Renal cortical epithelial cell (primary cell): ENCODE measurements at regions not wholly inside any gene's neighbourhood (a gene's known extent, or its start where the extent isn't known, plus 50 kb on each side); places are given as distances from the start of the nearest gene placed in this dataset.

ENCODE experiments used
- DNase-seq: peaks from one replicate; pipeline ENCODE4 v3.0.0-alpha.2; 2011; ENCODE audit warnings: low read depth

DNA sequence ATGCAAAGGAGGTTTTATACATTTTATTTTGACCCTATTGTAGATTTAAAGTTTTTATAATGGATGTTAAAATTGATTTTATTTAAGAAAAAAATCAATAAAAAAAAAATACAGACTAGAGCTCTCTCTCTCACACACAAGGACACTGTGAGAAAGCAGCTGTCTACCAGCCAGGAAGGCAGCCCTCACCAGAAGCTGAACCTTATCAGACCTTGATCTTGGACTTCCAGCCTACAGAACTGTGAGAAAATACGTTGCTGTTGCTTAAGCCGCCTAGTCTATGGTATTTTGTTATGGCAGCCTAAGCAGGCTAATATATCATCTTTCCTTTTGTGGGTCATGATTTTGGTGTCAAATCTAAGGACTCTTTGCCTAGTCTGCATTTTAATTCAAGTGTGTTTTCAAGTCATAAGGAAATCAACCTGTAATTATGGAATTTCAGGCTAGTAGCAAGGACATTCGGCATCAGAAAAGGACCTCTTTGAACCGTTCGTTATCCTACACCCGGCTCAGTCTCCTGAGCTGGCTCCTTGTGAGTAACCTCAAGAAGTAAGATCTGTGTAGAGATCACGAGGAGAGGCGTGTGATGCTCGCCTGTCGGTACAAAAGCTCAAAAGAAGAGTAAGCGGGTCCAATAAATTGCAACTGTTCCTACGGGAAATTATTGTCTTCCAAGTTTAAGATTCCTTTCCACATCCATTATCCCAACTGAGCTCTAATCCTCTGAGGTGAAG, 98.2 kb downstream of the PDCL3 start:
- DNase-seq = no peak

DNA sequence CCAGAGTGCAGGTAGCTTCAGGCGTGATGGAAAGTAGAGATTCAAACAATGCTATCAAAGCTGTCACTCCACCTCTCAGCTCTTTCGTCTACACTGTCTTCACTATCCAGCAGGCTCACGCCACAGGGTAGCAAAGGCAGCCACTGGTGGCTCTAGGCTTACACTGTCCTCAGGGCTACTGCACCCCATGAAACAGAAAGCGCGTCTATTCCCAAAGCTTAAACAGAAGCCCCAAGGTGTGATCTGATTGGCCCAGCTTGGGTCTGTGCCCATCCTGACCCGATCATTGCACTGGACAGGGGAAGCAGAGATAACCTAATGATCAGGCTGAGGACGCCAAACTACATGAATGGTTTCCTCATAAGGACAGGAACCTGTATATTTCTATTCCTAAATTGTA, 100.1 kb downstream of the PDCL3 start:
- no peak for DNase-seq

DNA sequence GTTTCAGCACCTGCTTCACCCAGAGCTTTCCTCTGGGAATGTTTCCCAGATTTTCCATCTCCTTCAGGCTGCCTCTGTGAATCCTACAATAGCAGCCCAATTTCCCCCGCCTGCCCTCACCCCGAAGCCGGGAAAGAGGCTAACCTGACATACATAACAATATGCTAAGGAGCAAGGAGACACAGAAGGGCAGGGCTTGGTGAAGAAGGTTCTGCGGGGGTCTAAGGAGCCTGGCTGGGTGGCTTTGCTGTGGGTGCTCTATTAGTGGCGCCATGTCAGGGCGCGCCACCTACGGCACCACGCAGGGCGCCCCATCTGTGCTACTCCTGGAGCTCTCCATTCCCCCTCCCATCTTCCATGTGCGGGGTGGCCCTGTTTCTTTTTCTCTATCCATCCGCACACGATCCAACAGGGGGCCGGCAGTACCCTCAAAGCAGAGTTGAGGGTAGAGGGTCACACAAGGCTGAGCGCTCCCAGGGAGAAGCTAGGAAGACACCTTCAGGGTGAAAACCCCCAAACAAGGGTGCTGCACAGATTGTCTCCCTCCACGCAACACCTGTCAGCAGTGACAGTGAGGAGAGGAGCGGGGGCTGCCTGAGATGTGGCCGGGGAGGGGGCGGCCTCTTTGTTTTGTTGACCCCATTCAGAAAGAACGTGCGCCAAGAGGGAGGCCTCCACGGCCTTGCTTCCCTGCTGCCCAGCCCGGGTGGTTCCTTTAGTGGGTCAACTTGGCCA, 101.4 kb downstream of the PDCL3 start:
- DNase-seq = no peak

DNA sequence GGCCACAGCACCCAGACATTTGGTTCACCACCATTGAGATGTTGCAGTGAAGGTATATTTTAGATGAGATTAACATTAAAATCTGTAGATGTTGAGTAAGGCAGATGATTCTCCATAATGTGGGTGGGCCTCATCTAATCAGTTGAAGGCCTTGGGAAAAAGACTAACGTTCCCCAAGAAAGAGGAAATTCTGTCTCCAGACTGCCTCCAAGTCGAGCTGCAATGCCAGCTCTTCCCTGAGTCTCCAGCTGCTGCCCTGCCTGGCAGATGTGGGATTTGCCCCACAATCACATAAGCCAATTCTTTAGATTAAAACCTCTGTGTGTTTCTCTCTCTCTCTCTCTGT, 101.9 kb downstream of the PDCL3 start:
- DNase-seq = no peak

DNA sequence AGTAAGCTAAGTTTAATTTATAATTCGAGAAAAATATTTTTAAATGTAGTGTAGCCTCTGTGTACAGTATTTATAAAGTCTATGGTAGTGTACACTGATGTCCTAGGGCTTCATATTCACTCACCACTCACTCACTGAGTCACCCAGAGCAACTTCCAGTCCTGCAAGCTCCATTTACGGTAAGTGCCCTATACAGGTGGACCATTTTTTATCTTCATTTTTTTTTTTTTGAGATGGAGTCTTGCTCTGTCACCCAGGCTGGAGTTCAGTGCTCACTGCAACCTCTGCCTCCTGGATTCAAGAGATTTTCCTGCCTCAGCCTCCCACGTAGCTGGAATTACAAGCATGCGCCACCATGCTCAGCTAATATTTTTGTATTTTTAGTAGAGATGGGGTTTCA, 104.2 kb downstream of the PDCL3 start:
- no peak for DNase-seq

DNA sequence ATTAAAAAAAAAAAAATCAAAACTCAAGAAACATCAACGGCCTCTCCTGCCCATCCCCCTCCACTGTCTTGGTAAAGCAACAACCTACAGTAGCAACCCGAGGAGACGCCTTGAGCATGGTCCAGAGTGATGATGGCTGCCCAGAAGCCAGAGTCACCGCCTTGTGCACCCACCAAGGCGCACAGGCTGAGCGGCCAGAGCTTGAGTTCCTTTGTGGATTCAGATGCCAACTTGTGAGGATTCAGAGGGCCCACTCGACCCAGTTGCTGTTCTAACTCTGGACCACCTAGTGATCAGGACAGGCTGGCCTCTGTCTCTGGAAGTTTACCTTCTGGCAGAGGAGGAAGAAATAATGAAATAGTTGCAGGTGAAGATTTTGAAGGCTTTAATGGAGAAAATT, 105.0 kb downstream of the PDCL3 start:
- DNase-seq = no peak

DNA sequence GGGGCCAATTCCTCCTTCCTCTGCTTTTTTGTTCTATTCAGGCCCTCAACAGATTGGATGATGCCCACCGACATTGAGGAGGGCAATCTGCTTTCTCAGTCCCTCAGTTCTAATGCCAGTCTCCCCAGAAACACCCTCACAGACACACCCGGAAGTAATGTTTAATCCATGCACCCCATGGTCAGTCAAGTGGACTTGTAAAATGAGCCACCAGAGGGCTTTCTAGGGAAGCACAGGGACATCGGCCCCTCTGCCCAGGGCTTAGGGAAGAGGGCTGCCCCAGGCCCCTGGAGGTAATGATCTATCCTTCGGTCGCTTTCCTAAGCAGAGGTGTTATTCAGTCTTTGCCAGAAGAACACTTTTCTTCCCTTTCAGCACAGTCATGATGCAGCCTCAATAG, 107.4 kb downstream of the PDCL3 start:
- DNase-seq = no peak

DNA sequence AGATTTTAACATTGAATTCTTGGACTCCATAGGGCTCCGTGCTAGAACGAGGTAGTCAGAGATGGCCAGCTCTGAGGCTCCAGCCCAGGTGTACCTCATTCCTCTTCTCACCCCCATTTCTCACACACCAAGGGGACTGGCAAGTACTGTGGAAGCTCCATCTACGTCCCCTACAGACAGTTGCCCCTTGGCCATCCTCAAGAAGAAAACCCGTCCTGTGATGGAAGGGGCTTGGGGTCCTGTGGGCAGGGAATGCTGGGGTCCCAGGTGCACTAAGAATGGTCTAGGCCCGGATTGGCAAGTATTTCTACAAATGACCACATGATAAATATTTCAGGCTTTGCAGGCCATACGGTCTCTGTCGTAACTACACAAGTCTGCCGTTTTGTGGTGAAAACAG, 110.3 kb downstream of the PDCL3 start:
- no peak for DNase-seq

DNA sequence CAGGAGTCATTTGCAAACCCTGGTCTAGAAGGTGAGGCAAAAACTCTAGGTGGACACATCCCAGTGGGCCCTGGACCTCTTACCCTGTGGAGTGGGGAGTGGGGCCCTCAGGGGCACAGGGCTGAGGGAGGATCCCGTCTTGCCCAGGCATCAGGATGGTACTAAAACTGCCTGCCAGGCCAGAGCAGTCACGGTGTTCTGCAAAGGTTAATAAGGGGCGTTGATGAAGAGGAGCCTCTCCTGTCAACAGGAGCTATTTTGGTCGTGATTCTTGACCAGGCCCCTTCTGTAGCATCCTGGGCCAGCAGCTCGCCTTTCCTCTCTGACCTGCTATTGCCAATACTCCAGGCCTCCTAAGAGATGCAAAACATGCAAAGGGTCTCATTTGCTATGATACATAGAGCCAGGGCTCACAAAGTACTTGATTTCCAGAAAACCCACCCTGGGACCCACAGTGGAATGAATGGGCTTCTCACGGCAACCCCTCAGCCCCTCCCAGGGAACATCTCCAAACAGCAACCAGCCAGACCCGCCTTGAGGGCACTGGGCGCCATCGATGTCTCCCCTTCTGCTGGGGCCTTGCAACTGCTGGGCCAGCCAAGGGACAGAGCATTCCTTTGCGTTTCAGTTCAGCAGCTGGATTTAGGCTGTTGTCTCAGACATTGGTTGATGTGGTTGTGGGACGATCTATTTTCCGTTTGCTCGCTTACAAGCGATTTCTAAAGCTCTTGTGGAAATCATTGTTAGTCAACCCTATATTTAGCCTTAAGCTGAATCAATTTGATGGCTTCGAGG, 111.1 kb downstream of the PDCL3 start:
- no peak for DNase-seq

DNA sequence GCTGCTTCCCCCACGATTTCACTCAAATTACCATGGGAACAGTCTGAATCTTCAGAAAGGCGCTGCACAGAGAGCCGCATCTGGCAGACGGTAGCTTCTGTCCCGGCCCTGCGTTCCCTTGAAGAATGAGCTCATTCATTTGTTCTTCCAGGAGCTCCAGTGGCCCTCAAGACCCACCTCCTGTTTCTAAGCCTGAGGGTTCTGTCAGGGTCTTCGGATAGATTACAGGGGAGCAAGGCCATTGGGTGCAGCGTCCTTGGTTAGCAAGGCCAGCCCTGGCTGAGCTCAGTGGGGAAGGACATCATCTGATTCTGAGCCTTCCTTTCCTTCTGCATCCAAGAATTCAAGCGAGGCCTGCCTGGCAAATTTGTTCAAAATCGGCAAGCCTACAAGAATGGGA, 111.9 kb downstream of the PDCL3 start:
- DNase-seq = no peak

DNA sequence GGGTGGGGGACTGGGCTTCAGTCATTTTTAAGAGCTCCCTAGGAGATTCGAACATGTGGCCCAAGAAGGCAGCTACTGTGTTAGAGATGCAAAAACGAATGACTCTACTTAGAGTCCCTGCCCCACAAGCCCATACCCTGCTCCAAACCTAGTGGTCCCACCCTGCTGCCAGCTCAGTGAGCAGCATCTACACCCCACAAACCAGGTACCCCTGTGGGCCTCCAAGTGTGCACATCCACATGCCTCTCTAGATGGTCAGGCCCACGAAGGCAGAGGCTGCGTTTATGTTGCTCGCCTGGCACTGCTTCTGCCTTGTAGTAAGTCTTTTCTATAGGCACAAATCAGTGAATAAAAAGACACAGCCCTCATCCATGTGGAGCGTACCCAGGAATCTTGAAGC, 112.6 kb downstream of the PDCL3 start:
- DNase-seq = no peak

DNA sequence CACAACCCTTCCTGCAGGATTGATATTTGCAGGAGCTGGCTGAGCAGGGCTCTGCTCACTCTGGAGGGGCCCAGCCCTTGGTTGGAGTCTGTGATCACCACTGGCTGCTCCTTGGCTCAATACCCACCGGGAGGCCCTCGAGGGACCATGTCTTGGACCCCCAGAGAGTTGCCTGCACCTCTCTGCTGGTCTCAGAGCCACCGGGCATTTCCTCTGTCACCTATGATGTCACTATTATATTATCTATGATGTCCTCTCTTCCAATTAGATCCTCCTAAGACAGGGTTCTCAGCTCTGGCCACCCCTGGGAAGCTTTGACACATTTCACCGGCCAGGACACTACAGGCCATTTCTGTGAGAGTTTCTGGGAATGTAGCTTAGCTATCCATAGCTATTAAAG, 113.1 kb downstream of the PDCL3 start:
- no peak for DNase-seq

DNA sequence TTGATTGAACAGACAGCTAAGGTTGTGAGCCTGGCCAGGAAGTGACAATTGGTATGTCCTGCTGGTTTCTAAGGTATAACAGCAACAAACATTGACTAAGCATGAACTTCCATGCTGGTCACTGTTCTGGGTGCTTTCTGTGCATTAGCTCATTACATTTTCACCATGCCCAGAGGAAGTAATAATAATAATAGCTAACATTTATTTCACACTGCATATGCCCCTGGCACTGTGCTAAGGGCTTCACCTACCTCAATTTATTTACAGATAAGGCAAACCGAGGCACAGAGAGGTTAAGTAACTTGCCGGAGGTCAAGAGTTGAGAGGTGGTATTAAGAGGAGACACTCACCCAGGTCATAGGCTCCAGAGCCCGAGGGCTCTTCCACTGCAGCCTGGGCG, 113.6 kb downstream of the PDCL3 start:
- no peak for DNase-seq

DNA sequence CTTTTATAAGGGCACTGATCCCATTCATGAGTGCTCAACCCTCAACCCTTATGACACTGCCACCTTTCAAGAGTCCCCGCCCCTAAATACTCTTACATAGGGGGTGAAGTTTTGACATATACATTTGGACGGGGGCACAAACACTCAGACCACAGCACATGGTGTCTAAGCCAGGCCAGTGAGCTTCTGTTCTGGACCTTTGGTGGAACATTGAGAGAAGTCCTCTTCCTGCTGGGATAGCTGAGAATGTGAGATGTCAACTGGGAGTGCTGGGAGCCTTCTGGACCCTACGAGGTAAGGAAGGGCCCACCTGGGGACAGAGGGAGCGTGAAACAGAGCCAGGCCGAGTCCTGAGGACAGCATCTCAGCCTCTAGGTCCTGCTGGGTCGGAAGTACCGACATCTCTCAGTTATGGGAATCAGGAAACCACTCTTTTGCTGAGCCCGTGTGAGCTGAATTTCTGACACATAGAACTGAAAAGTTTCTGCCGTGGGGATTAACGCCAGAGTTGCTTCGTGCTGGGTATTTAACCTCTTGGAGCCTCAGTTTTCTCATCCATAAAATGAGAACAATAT, 114.9 kb downstream of the PDCL3 start:
- DNase-seq = no peak

DNA sequence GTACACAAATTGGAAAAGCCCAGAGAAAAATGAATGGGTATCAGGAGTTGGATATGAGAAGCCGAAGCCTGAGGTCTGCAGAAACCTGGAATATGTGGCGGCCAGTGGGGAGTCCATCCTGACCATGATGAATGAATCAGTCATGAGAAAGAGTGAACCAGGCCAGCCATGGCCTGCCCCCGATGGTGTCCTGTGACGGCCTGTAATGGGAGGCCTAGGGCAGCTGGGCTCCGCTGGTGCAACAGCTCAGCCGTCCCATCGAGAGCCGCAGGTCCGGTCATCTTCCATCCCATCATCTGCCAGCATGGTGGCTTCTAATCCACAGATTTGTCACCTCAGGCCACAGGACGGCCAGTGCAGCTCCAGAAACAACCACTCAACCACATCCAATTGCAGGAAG, 116.4 kb downstream of the PDCL3 start:
- no peak for DNase-seq

DNA sequence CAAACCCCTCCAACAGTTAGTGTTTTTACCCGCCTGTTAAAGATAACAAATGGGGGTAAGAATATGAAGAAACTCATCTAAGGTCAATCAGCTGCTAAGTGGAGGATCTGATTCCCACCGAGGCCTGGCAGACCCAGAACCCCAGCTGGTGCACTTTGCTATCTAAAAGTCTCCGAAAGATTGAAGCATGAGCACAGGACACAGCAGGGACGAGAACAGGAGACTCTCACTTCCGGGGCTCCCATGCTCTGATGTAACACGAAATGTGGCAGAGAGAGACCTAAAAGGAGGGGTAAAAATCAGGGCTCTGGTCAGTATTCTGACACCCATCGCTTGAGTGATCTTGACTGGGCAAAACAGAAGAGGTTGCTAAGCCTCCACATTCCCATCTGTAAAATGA, 119.7 kb downstream of the PDCL3 start:
- DNase-seq = no peak

DNA sequence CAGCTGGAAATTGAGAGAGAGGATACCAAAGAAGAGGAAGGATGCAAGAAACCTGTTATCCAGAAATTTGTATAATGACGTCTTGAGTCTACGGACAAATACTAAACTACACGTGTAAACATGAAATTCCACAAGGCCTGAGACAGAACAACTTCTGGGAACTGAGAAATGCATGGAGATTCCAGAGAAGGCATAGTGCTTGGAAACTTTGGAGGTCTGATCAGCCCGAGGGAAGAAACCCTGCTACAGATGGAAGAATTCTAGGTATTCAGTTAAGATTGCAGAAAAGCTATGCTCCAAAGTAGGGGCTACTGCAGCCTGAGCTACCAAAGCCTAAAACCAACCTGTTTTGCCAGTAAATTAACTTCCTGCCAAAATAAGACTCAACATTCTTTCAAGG, 120.4 kb downstream of the PDCL3 start:
- no peak for DNase-seq

DNA sequence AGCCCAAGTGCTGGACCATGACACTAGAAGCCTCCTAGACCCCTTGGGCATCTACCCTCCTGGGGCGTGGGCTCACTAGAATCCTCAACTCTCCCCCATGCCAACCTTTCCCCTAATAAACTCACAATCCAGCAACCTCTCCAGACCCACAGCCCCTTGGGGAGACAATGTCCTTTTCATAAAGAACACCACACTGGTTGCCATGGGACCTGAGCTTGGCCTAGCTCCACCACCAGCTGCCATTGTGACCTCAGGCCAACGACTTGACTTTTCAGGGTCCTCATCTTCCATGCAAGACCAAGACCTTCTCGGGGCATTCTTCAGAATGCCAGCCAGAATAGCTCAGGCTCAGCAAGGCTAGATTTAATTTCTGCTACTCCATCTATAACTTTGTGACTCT, 128.1 kb upstream of the NPAS2 start:
- DNase-seq = no peak

DNA sequence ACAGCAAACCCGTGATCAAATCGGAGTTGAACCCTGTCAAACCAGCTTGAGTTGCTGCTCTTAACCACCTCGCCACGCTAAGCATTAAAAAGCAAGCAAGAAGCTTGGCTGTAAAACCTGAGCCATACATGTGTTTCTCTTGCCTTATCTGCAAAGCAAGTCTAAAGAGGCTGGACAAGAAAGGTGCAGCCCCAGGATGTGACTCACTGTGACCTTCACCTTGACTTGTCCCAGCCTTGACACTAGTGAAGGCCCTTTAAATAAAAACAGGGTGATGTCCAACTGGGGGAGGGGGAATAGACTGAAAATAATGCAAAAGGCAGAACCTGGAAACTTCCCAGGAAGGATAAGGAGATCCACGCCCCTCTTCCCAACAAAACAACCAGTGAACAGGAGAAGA, 127.6 kb upstream of the NPAS2 start:
- no peak for DNase-seq

DNA sequence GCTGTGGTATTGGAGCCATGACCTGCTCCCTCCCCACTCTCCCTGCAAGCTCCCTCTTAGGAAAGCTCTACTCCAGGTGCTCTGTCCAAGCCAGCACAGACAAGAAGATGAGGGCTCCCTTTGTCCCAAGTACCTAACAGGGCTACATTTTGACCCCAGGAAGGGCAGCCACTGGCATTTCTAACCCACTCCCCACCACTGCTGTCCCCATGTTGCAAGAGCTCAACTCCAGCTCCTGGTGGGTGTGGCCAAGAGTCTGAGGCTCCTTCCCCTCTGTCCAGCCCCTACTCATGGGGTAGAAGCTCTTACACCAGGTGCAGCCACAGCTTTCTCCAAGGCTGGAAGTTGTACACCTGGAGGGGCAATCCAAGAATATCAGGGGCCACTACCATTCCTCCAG, 127.0 kb upstream of the NPAS2 start:
- DNase-seq = no peak

DNA sequence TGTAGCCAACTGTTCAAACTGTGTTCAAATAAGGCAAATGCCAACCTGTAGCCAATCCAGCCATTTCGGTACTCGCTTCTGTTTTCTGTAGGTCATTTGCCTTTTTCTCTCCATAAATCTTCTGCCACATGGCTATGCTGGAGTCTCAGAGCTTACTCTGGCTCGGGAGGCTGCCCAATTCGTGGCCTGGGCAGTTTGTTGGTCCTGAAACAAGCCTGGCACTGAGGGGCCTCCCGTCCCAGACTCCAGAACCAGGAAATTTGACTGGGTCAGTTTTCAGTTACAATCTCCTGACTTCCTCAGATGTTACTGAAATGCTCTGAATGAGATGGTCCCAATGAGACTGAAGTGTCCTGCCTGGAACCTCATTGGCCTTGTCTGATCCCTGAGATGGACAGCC, 120.8 kb upstream of the NPAS2 start:
- DNase-seq = no peak

DNA sequence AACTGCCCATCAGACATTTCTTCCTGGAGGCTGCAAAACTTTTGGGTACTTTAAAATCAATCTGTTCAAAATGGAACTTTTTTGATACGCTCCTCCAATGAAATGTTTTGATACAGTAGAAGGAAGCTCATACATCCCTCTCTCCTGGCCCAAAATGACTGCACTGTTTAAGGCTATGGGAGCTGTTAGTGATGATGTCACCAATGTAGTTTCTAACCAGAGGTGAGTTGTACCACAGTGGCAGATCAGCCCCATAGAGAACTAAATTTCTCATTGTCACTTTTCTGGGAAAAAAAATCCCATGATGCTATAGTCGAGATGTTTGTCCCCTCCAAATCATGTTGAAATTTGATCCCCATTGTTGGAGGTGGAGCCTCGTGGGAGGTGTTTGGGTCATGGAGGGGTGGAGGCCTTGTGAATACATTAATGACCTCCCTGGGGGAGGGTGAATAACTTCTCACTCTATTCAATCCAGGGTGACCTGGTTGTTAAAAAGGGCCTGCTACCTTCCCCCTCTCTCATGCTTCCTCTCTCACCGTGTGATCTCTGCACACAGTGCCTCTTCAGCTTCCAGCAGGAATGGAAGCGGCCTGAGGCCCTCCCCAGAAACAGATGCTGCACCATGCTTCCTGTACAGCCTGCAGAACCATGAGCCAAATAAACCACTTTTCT, 117.4 kb upstream of the NPAS2 start:
- no peak for DNase-seq
